ENCODE measurements at regions not wholly inside any gene's neighbourhood (a gene's known extent, or its start where the extent isn't known, plus 50 kb on each side); places are given as distances from the start of the nearest gene placed in this dataset.

- TF ChIP-seq CTCF (IDR thresholded peaks at IDR 0.05) (no peak), POLR2AphosphoS5 (IDR thresholded peaks at IDR 0.05) (no peak)
Observed at GRCh38 chr6:56347526-56347925, 100.1 kb upstream of the COL21A1 start.

Measured in stomach (tissue), 4 donors.